Panc1 (cell line): ENCODE measurements at regions not wholly inside any gene's neighbourhood (a gene's known extent, or its start where the extent isn't known, plus 50 kb on each side); places are given as distances from the start of the nearest gene placed in this dataset.

ENCODE experiments used
- SIN3A ChIP-seq: IDR thresholded peaks from 2 replicates; pipeline ENCODE4 v1.6.1; 2012; ENCODE audit warnings: low read depth, mild to moderate bottlenecking, low read length, moderate library complexity, borderline replicate concordance; ENCODE audit not compliant: insufficient read depth
- TF ChIP-seq, protein P1 (sequence below): fragments of 450-650 bp; IDR thresholded peaks from 2 replicates; pipeline ENCODE4 v1.5.1; 2017; ENCODE audit warnings: mild to moderate bottlenecking

DNA sequence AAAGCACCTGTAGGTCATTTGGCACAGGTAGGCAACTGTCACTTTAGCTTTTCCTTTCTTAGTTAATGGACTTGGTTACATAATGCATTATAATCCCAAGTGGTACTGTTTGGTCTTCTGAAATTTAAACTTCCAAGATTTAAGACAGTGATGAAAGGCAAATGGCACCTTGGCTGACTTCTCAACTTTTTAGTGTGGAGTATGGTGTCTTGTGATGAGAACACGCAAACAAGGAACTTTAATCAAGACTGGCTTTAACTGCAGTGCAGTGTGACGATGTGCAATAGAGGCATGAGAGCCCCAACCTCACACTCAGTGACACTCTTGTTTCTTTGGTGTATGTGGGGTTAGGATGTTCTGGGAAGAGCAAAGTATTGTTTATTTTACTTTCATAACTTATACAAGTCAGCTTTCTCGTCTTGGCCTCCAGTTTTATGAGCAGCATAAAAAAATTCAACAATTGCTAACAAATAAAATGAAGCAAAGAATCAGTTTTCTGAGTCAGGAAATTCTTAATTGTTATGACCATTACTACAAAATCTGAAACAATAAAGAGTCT is 171.9 kb downstream of the MAD2L1 start:
- TF ChIP-seq, protein P1, sequence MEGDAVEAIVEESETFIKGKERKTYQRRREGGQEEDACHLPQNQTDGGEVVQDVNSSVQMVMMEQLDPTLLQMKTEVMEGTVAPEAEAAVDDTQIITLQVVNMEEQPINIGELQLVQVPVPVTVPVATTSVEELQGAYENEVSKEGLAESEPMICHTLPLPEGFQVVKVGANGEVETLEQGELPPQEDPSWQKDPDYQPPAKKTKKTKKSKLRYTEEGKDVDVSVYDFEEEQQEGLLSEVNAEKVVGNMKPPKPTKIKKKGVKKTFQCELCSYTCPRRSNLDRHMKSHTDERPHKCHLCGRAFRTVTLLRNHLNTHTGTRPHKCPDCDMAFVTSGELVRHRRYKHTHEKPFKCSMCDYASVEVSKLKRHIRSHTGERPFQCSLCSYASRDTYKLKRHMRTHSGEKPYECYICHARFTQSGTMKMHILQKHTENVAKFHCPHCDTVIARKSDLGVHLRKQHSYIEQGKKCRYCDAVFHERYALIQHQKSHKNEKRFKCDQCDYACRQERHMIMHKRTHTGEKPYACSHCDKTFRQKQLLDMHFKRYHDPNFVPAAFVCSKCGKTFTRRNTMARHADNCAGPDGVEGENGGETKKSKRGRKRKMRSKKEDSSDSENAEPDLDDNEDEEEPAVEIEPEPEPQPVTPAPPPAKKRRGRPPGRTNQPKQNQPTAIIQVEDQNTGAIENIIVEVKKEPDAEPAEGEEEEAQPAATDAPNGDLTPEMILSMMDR = no peak
- no peak for TF ChIP-seq SIN3A
